ENCODE measurements at regions not wholly inside any gene's neighbourhood (a gene's known extent, or its start where the extent isn't known, plus 50 kb on each side); places are given as distances from the start of the nearest gene placed in this dataset.

DNA sequence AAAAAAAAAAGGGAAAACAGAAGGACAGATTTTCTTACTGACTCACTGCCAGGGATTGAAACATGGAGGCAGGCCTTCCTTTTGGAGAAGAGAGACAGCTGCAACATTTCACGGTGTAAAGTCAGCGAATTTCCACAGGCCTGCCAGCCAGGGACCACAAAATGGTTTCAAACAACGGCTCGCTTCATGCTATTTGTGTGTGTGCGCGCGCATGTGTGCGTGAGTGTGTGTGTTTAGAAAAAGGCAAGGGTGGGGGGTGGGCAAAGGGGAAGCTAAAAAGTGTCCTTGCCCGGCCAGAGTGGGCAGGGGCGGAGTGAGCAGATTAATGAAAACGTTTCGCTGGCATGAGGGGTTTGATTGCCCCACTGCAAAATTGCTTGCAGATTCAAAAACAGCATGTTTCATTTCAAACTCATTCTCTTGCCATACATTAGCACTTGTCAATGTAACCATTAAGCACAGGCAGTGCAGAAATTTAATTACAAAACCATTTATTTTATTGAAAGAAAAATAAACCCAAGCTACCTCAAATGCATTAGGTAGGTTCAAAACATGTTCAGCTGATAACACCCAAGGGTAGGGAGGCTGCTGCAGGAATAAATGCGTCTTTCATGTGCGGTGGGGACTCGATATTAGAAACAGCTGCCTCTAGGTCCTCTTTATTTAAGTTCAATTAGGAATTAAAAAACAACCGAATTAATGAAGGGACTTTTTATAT lies 182.1 kb upstream of the SIX2 start:
- no peak overlapping the region for H3K27ac ChIP-seq (ENCODE audit: extremely low read depth, low read depth, low read length)
- ChIA-PET CTCF (no interaction called here), POLR2A (interaction anchor here (0.6 kb wide), 1 partner anchor 106 kb away, joined by 7 read pairs; no protein-coding TSS in a partner anchor)
- H3K4me1 ChIP-seq (ENCODE audit: control insufficient read depth, insufficient read depth, low read length): no peaks in the 10 kb centered on the region
- no peak overlapping the region for H3K4me3 ChIP-seq (ENCODE audit: low read depth, low read length)
- TF ChIP-seq ZNF530 (tag by site-specific recombination; IDR thresholded peaks at IDR 0.05; ENCODE audit: low read depth) (no peak), ZSCAN23 (tag by site-specific recombination; IDR thresholded peaks at IDR 0.05) (no peak), ZNF785 (tag by site-specific recombination; IDR thresholded peaks at IDR 0.05) (no peak), ZNF645 (tag by site-specific recombination; IDR thresholded peaks at IDR 0.05) (no peak), SP7 (tag by site-specific recombination; IDR thresholded peaks at IDR 0.05) (no peak), ZNF16 (tag by site-specific recombination; IDR thresholded peaks at IDR 0.05; ENCODE audit: low read depth) (no peak), ZNF677 (tag by site-specific recombination; IDR thresholded peaks at IDR 0.05) (no peak)
- TF ChIP-seq, protein P1, sequence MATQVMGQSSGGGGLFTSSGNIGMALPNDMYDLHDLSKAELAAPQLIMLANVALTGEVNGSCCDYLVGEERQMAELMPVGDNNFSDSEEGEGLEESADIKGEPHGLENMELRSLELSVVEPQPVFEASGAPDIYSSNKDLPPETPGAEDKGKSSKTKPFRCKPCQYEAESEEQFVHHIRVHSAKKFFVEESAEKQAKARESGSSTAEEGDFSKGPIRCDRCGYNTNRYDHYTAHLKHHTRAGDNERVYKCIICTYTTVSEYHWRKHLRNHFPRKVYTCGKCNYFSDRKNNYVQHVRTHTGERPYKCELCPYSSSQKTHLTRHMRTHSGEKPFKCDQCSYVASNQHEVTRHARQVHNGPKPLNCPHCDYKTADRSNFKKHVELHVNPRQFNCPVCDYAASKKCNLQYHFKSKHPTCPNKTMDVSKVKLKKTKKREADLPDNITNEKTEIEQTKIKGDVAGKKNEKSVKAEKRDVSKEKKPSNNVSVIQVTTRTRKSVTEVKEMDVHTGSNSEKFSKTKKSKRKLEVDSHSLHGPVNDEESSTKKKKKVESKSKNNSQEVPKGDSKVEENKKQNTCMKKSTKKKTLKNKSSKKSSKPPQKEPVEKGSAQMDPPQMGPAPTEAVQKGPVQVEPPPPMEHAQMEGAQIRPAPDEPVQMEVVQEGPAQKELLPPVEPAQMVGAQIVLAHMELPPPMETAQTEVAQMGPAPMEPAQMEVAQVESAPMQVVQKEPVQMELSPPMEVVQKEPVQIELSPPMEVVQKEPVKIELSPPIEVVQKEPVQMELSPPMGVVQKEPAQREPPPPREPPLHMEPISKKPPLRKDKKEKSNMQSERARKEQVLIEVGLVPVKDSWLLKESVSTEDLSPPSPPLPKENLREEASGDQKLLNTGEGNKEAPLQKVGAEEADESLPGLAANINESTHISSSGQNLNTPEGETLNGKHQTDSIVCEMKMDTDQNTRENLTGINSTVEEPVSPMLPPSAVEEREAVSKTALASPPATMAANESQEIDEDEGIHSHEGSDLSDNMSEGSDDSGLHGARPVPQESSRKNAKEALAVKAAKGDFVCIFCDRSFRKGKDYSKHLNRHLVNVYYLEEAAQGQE (tag by site-specific recombination; IDR thresholded peaks at IDR 0.05): no peak
- H3K36me3 ChIP-seq (ENCODE audit: control insufficient read depth in 2 of 2, insufficient read depth in 1 of 2, low read length in 2 of 2): no peaks in the 10 kb centered on the region
- H3K9me3 ChIP-seq (ENCODE audit: control insufficient read depth, insufficient read depth, low read depth, low read length): no peaks in the 10 kb centered on the region

- ChIA-PET CTCF (no interaction called here), POLR2A (interaction anchor here (0.6 kb wide), 1 partner anchor 107 kb away, joined by 7 read pairs; no protein-coding TSS in a partner anchor)
- Histone ChIP-seq H3K4me1 (ENCODE audit: control insufficient read depth, insufficient read depth, low read length) (no peaks in the 10 kb centered on the region), H3K4me3 (ENCODE audit: low read depth, low read length) (no peak overlapping the region), H3K36me3 (ENCODE audit: control insufficient read depth in 2 of 2, insufficient read depth in 1 of 2, low read length in 2 of 2) (no peaks in the 10 kb centered on the region), H3K27ac (ENCODE audit: extremely low read depth, low read depth, low read length) (no peak overlapping the region), H3K9me3 (ENCODE audit: control insufficient read depth, insufficient read depth, low read depth, low read length) (no peaks in the 10 kb centered on the region)
- TF ChIP-seq ZIC2 (tag by site-specific recombination; IDR thresholded peaks at IDR 0.05) (peak; percentile 28; the same call in 1 of the 2 replicates), ZNF830 (tag by site-specific recombination; IDR thresholded peaks at IDR 0.05; ENCODE audit: low read depth) (no peak), ZNF121 (tag by site-specific recombination; IDR thresholded peaks at IDR 0.05) (no peak), ZNF707 (tag by site-specific recombination; IDR thresholded peaks at IDR 0.05) (no peak), ZNF37A (tag by site-specific recombination; IDR thresholded peaks at IDR 0.05) (no peak), BCL11A (tag by site-specific recombination; IDR thresholded peaks at IDR 0.05; ENCODE audit: low read depth) (no peak)
Observed at GRCh38 chr2:45190481-45190942, 181.3 kb upstream of the SIX2 start.

DNA sequence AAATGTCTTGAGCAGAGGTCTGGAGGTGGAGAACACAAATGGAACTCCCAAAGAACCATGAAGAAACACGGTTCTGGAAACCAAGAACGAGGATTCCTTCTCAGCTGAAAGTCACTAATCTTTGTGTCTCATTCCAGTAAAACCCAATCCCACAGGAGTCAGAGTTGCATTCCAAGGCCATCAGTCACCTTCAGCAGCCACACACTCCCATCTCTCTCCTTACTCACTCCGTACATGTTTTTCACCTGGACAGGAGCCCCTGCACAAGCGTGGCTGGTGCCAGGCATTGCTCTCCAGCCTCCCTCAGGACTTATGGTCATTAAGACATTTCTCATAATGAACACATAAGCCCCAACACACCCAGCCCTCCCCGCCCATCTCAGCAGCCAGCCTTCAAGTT lies 175.4 kb upstream of the SIX2 start:
- H3K27ac ChIP-seq (ENCODE audit: extremely low read depth, low read depth, low read length): no peak overlapping the region
- POLR2A ChIA-PET: interaction anchor here (0.6 kb wide), 1 partner anchor 18 kb away, joined by 3 read pairs; no protein-coding TSS in a partner anchor
- CTCF ChIA-PET: no interaction called here
- TF ChIP-seq, protein P2, sequence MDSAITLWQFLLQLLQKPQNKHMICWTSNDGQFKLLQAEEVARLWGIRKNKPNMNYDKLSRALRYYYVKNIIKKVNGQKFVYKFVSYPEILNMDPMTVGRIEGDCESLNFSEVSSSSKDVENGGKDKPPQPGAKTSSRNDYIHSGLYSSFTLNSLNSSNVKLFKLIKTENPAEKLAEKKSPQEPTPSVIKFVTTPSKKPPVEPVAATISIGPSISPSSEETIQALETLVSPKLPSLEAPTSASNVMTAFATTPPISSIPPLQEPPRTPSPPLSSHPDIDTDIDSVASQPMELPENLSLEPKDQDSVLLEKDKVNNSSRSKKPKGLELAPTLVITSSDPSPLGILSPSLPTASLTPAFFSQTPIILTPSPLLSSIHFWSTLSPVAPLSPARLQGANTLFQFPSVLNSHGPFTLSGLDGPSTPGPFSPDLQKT (IDR thresholded peaks at IDR 0.05; ENCODE audit: borderline replicate concordance, low read depth, low read length): no peak
- no peak for TF ChIP-seq TRIM28 (IDR thresholded peaks at IDR 0.05; ENCODE audit: borderline replicate concordance, low read length)
- no peak for TF ChIP-seq ZNF626 (tag by site-specific recombination; IDR thresholded peaks at IDR 0.05)
- no peak for TF ChIP-seq ZNF843 (tag by site-specific recombination; IDR thresholded peaks at IDR 0.05)
- TF ChIP-seq ZNF624 (tag by site-specific recombination; IDR thresholded peaks at IDR 0.05): no peak
- TF ChIP-seq, protein P3, sequence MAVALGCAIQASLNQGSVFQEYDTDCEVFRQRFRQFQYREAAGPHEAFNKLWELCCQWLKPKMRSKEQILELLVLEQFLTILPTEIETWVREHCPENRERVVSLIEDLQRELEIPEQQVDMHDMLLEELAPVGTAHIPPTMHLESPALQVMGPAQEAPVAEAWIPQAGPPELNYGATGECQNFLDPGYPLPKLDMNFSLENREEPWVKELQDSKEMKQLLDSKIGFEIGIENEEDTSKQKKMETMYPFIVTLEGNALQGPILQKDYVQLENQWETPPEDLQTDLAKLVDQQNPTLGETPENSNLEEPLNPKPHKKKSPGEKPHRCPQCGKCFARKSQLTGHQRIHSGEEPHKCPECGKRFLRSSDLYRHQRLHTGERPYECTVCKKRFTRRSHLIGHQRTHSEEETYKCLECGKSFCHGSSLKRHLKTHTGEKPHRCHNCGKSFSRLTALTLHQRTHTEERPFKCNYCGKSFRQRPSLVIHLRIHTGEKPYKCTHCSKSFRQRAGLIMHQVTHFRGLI (tag by site-specific recombination; IDR thresholded peaks at IDR 0.05): no peak
- TF ChIP-seq REPIN1 (tag by site-specific recombination; IDR thresholded peaks at IDR 0.05; ENCODE audit: low read depth): no peak
- TF ChIP-seq ZNF223 (tag by site-specific recombination; IDR thresholded peaks at IDR 0.05): no peak
- TF ChIP-seq, protein P4, sequence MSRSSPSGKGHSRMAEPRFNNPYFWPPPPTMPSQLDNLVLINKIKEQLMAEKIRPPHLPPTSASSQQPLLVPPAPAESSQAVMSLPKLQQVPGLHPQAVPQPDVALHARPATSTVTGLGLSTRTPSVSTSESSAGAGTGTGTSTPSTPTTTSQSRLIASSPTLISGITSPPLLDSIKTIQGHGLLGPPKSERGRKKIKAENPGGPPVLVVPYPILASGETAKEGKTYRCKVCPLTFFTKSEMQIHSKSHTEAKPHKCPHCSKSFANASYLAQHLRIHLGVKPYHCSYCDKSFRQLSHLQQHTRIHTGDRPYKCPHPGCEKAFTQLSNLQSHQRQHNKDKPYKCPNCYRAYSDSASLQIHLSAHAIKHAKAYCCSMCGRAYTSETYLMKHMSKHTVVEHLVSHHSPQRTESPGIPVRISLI (tag by site-specific recombination; IDR thresholded peaks at IDR 0.05): no peak
- no peak for TF ChIP-seq ZNF677 (tag by site-specific recombination; IDR thresholded peaks at IDR 0.05)
- no peak overlapping the region for H3K4me3 ChIP-seq (ENCODE audit: low read depth, low read length)
- H3K36me3 ChIP-seq (ENCODE audit: control insufficient read depth in 2 of 2, insufficient read depth in 1 of 2, low read length in 2 of 2): no peaks in the 10 kb centered on the region
- H3K9me3 ChIP-seq (ENCODE audit: control insufficient read depth, insufficient read depth, low read depth, low read length): no peaks in the 10 kb centered on the region
- H3K4me1 ChIP-seq (ENCODE audit: control insufficient read depth, insufficient read depth, low read length): 0 out of 2 replicates have a peak, but pooled peaks cover 2% of the 10 kb centered on the region
